GM12875 (cell line): ENCODE measurements at regions not wholly inside any gene's neighbourhood (a gene's known extent, or its start where the extent isn't known, plus 50 kb on each side); places are given as distances from the start of the nearest gene placed in this dataset.

ENCODE experiments used
- H3K4me3 ChIP-seq: one replicate; pipeline ENCODE4 v1.5.1; 2011; ENCODE audit warnings: low read depth, low read length, control low read depth
- TF ChIP-seq, protein P1 (sequence below): IDR thresholded peaks from 2 replicates; pipeline ENCODE4 v1.5.1; 2011; ENCODE audit warnings: low read depth, mild to moderate bottlenecking, control low read depth, inconsistent platforms, low read length, moderate library complexity, borderline replicate concordance; ENCODE audit not compliant: insufficient read depth

DNA sequence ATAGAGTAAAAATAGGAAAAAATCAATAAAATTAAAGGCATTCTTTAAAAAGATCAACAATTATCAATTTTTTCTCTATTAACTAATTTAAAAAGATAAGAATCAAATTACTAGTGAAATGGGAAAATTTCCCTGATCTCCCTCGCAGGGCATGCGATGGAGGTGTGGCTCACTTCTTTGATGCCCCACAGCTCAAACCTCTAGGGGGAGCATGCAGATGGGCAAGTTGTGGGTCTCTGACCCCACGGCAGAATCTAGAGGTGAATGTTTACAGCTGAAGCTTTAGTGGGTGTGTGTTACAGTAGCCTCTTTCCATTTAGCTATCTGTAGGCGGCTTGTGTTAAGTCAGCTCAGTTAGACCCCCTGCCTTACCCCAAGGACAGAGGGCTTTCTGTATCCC lies 1348.8 kb downstream of the PCDH18 start:
- TF ChIP-seq, protein P1, sequence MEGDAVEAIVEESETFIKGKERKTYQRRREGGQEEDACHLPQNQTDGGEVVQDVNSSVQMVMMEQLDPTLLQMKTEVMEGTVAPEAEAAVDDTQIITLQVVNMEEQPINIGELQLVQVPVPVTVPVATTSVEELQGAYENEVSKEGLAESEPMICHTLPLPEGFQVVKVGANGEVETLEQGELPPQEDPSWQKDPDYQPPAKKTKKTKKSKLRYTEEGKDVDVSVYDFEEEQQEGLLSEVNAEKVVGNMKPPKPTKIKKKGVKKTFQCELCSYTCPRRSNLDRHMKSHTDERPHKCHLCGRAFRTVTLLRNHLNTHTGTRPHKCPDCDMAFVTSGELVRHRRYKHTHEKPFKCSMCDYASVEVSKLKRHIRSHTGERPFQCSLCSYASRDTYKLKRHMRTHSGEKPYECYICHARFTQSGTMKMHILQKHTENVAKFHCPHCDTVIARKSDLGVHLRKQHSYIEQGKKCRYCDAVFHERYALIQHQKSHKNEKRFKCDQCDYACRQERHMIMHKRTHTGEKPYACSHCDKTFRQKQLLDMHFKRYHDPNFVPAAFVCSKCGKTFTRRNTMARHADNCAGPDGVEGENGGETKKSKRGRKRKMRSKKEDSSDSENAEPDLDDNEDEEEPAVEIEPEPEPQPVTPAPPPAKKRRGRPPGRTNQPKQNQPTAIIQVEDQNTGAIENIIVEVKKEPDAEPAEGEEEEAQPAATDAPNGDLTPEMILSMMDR: 0 out of 2 replicates have a peak, but pooled peaks have one; percentile 11
- H3K4me3 ChIP-seq: no peak overlapping the region

GRCh38 chr4:136156947-136157346 lies 1375.3 kb downstream of the PCDH18 start:
- TF ChIP-seq, protein P1: no peak
- no peak overlapping the region for H3K4me3 ChIP-seq

- H3K4me3 ChIP-seq: no peak overlapping the region
- TF ChIP-seq, protein P1: no peak
Measured at GRCh38 chr4:136150046-136150445, 1382.2 kb downstream of the PCDH18 start.

GRCh38 chr4:136136601-136137000 lies 1395.7 kb downstream of the PCDH18 start:
- TF ChIP-seq, protein P1: no peak
- no peak overlapping the region for H3K4me3 ChIP-seq

GRCh38 chr4:136124251-136124745 lies 1408.0 kb downstream of the PCDH18 start:
- TF ChIP-seq, protein P1: no peak
- no peak overlapping the region for H3K4me3 ChIP-seq

DNA sequence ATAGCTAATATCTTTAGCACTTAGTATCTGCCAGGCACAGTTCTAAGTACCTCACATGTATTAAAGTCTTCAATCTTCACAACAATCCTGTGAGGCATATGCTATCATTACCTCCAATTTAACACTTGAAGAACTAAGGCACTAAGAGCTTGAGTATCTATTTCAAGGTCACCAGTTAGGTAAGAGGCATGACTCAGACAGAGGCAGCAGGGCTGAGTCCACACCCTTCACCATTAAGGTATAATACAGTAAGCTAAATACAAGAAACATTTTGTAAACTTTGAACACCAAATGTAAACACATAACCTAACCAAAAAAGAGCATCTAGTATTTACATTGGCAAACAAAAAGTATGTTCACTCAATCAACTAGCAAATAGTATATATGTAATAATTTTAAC lies 1410.9 kb downstream of the PCDH18 start:
- TF ChIP-seq, protein P1: no peak

GRCh38 chr4:136113921-136114320 lies 1418.4 kb downstream of the PCDH18 start:
- no peak overlapping the region for H3K4me3 ChIP-seq
- TF ChIP-seq, protein P1: no peak

More for the DNA sequence above, 1410.9 kb downstream of the PCDH18 start:
- H3K4me3 ChIP-seq: no peak overlapping the region
